ENCODE measurements at regions not wholly inside any gene's neighbourhood (a gene's known extent, or its start where the extent isn't known, plus 50 kb on each side); places are given as distances from the start of the nearest gene placed in this dataset.

DNA sequence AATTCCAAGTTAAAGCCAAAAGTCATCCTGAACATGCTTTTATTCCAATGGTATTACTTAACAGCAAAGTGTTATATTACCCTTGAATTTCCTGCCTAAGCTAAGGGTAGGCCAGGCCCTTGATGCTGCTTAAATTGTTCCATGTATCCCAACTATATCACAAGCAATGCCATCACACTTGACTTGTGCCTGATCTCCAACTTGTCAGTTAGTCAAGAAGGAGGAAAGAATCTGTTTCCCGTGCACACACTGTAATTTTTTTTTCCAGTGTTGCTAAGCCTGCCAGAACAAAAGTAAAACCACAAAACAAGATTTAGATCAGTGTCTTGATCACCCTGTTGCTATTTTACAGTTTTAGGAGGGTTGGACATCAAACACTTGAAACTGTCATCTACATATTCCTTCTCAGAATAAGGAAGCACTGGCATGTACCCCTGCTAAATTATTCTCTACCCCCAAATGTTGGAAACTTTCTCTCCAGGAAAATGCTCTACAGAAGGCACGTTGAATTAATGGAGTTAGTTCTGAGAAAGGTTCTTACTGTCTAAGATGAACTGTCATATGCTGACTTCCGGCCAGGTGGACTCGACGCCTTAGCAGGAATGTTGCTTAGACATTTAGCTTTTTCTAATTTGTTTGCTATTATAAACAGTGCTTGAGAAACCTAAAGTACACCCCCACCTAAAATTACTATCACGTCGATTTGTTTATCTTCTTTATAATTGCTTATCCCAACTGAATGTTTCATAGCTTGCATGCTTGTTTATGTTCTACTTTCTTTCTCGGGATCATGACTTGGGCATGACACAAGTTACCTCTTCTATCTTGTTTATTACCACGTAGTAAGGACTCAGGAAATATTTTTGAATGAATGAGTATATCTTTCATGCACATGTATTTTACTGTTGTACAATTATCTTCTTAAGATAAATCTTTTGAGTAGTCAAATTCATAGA, 105.5 kb upstream of the ZNF438 start:
- no peaks in the 10 kb centered on the region for H3K27me3 Mint-ChIP-seq (ENCODE audit: insufficient read depth, unreplicated experiment)

DNA sequence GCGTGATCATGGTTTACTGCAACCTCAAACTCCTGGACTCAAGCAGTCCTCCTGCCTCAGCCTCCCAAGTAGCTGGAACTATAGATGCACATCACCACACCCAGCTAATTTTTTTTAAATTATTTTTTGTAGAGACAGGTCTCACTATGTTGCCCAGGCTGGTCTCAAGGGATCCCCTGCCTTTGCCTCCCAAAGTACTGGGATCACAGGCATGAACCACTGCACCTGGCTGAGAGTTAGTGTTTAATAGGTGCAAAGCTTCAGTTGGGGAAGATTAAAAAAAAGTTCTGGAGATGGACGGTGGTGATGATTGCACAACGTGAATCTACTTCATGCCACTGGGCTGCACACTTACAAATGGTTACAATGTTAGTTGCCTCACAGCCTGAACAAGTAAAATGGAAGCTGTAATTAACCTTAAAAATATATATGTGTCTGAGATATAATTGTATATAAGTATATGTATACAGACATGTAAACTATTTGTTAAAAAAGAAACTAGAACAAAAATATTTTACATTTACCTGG, 106.4 kb upstream of the ZNF438 start:
- Histone ChIP-seq H3K36me3 (ENCODE audit: control insufficient read depth, insufficient read depth, low read length) (no peaks in the 10 kb centered on the region), H3K9me3 (no peaks in the 10 kb centered on the region), H3K27me3 (replicated peaks; ENCODE audit: control insufficient read depth, insufficient read depth, low read length) (no peaks in the 10 kb centered on the region), H3K4me1 (peaks cover 5% of the 10 kb centered on the region; the same call in 1 of the 2 replicates), H3K4me3 (ENCODE audit: low read depth, low read length) (no peak overlapping the region)
- Mint-ChIP-seq H3K4me1 (ENCODE audit: low read depth, unreplicated experiment) (no peaks in the 10 kb centered on the region), H3K4me3 (ENCODE audit: unreplicated experiment) (no peak overlapping the region), H3K27me3 (ENCODE audit: insufficient read depth, unreplicated experiment) (no peaks in the 10 kb centered on the region), H3K36me3 (ENCODE audit: insufficient read depth, unreplicated experiment) (no peaks in the 10 kb centered on the region), H3K27ac (ENCODE audit: unreplicated experiment) (no peak overlapping the region), H3K9me3 (ENCODE audit: unreplicated experiment) (no peaks in the 10 kb centered on the region)
- DNase-seq: no peak
- intact Hi-C loops (cut with micrococcal nuclease; ENCODE audit: unreplicated experiment): no loop called here
- BruUV-seq (replicated peaks): no TSS peak
- POLR2A ChIA-PET: no interaction called here
- CTCF ChIA-PET: no interaction called here
- TF ChIP-seq, protein P1, sequence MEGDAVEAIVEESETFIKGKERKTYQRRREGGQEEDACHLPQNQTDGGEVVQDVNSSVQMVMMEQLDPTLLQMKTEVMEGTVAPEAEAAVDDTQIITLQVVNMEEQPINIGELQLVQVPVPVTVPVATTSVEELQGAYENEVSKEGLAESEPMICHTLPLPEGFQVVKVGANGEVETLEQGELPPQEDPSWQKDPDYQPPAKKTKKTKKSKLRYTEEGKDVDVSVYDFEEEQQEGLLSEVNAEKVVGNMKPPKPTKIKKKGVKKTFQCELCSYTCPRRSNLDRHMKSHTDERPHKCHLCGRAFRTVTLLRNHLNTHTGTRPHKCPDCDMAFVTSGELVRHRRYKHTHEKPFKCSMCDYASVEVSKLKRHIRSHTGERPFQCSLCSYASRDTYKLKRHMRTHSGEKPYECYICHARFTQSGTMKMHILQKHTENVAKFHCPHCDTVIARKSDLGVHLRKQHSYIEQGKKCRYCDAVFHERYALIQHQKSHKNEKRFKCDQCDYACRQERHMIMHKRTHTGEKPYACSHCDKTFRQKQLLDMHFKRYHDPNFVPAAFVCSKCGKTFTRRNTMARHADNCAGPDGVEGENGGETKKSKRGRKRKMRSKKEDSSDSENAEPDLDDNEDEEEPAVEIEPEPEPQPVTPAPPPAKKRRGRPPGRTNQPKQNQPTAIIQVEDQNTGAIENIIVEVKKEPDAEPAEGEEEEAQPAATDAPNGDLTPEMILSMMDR (IDR thresholded peaks at IDR 0.05; ENCODE audit: insufficient read depth in 1 of 2, low read depth in 1 of 2, low read length in 1 of 2, severe bottlenecking in 1 of 2, unreplicated experiment in 1 of 2): no peak

More for the DNA sequence above, 105.5 kb upstream of the ZNF438 start:
- H3K4me1 Mint-ChIP-seq (ENCODE audit: low read depth, unreplicated experiment): no peaks in the 10 kb centered on the region
- no peaks in the 10 kb centered on the region for H3K9me3 Mint-ChIP-seq (ENCODE audit: unreplicated experiment)
- intact Hi-C loops (cut with micrococcal nuclease; ENCODE audit: unreplicated experiment): no loop called here
- H3K36me3 Mint-ChIP-seq (ENCODE audit: insufficient read depth, unreplicated experiment): no peaks in the 10 kb centered on the region
- TF ChIP-seq, protein P1 (IDR thresholded peaks at IDR 0.05; ENCODE audit: insufficient read depth in 1 of 2, low read depth in 1 of 2, low read length in 1 of 2, severe bottlenecking in 1 of 2, unreplicated experiment in 1 of 2): no peak
- H3K27ac Mint-ChIP-seq (ENCODE audit: unreplicated experiment): no peak overlapping the region
- CTCF ChIA-PET: no interaction called here
- no peaks in the 10 kb centered on the region for H3K27me3 ChIP-seq (replicated peaks; ENCODE audit: control insufficient read depth, insufficient read depth, low read length)
- POLR2A ChIA-PET: no interaction called here
- H3K9me3 ChIP-seq: no peaks in the 10 kb centered on the region
- no TSS peak for BruUV-seq (replicated peaks)
- H3K4me3 Mint-ChIP-seq (ENCODE audit: unreplicated experiment): no peak overlapping the region
- H3K4me3 ChIP-seq (ENCODE audit: low read depth, low read length): no peak overlapping the region
- no peaks in the 10 kb centered on the region for H3K36me3 ChIP-seq (ENCODE audit: control insufficient read depth, insufficient read depth, low read length)
- H3K4me1 ChIP-seq: peaks cover 6% of the 10 kb centered on the region; the same call in 1 of the 2 replicates
- no peak for DNase-seq

DNA sequence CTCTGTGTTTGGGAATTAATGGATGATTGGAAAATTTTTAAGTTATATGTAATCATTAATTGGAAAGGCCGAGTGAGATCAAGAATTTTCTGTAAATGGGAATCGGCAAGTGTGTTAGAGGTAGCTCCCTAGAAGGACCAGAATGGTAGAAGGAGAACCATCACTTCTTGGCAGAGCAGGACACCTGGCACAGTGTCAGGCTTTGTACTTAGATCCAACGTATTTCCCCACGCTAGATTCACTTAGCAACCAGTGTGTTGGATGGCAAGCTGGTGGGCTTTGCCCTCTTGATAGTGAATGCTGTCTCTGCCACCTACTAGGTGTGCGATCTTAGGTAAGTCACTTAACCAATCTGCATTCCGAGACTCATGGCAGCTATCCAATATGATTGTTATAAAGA, 107.8 kb upstream of the ZNF438 start:
- no TSS peak for BruUV-seq (replicated peaks)
- intact Hi-C loops (cut with micrococcal nuclease; ENCODE audit: unreplicated experiment): no loop called here
- H3K4me1 Mint-ChIP-seq (ENCODE audit: low read depth, unreplicated experiment): no peaks in the 10 kb centered on the region
- Histone ChIP-seq H3K36me3 (ENCODE audit: control insufficient read depth, insufficient read depth, low read length) (no peaks in the 10 kb centered on the region), H3K9me3 (no peaks in the 10 kb centered on the region), H3K27me3 (replicated peaks; ENCODE audit: control insufficient read depth, insufficient read depth, low read length) (no peaks in the 10 kb centered on the region), H3K4me1 (no peaks in the 10 kb centered on the region; the same call in 1 of the 2 replicates), H3K4me3 (ENCODE audit: low read depth, low read length) (no peak overlapping the region)
- ChIA-PET POLR2A (no interaction called here), CTCF (no interaction called here)
- no peaks in the 10 kb centered on the region for H3K9me3 Mint-ChIP-seq (ENCODE audit: unreplicated experiment)
- H3K4me3 Mint-ChIP-seq (ENCODE audit: unreplicated experiment): no peak overlapping the region
- no peaks in the 10 kb centered on the region for H3K36me3 Mint-ChIP-seq (ENCODE audit: insufficient read depth, unreplicated experiment)
- DNase-seq: no peak
- H3K27me3 Mint-ChIP-seq (ENCODE audit: insufficient read depth, unreplicated experiment): no peaks in the 10 kb centered on the region
- TF ChIP-seq, protein P1 (IDR thresholded peaks at IDR 0.05; ENCODE audit: insufficient read depth in 1 of 2, low read depth in 1 of 2, low read length in 1 of 2, severe bottlenecking in 1 of 2, unreplicated experiment in 1 of 2): no peak
- no peak overlapping the region for H3K27ac Mint-ChIP-seq (ENCODE audit: unreplicated experiment)
